Right renal pelvis (tissue), 4 donors: ENCODE measurements at regions not wholly inside any gene's neighbourhood (a gene's known extent, or its start where the extent isn't known, plus 50 kb on each side); places are given as distances from the start of the nearest gene placed in this dataset.
"Not testable (repeated sequence)": the region's sequence is repeated elsewhere in the genome, so short reads cannot be mapped to it uniquely, and the experiment has no call there.

Source experiments
- DNase-seq, 4 donors: peaks; one replicate each; pipeline ENCODE4 v3.0.0-alpha.2; 2013; ENCODE audit warnings: low read depth in 4 of 4, low spot score in 3 of 4, missing footprints in 1 of 4

DNA sequence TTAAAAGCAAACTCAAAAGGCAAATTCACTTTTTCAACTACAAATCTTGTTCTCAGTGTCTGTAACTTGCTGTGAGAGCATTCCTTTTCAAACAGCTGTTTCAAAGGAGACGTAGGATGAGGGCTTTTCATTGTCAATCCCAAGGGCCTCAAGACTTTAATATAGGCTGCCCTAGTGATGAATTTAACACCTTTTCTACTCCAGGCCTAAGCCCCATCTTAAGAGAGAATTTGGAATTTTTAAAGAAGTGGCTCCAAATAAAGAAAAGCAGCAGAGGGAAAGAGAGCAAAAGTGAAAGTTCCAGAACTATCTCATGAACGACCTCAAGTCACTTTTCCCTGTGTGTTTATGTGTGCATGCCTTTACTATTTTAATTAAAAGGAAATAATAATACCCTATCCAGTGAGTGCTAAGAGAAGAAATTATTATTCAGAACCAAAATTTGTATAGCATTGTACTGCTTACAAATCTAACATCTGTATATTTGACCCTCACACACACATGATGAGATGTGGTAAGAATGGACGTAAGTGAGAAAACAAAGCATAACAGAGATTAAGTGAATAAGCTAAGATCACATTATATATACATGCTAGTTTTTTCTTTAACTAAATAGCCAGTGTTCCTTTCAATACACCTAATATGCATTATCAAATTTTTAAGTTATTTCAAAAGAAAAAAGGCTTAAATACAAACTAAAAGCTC, 196.4 kb downstream of the VGLL3 start:
- DNase-seq: no peak

DNA sequence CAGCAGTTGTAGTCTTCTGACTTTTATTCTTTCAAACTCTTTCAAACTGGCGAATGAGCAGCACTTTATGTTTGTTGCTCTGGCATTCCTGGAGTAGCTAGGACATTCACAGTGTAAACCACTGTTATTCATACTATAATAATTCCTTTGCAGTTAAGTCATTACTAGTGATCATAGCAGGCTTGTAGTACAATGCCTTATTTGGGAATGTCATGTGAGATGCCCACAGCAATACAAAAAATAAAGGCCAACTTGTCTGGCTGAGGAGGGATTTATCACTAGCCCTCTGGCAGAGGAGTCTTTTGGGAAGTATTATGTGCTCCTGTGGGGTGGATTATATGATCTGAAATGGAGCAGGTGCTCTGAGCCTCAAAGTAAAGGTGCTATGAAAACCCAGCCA, 197.2 kb downstream of the VGLL3 start:
- no peak for DNase-seq

DNA sequence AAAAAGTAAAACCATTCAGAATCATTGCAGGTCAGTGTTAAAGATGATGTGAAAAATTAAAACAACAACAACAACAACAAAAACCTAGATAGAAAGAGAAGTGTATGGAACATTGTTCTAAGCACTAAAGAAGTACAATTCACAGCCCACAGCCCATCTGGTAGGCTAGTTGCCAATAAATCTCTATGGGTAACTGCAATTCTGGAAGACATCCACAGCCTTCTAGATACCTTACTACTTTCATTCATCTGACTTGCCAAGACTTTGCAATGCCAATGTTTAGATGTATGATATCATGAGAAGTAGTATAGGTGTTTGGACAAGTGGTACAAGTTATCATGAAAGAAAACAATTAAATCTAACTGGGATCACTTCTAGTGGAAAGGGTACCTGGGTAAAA, 198.6 kb downstream of the VGLL3 start:
- no peak for DNase-seq

DNA sequence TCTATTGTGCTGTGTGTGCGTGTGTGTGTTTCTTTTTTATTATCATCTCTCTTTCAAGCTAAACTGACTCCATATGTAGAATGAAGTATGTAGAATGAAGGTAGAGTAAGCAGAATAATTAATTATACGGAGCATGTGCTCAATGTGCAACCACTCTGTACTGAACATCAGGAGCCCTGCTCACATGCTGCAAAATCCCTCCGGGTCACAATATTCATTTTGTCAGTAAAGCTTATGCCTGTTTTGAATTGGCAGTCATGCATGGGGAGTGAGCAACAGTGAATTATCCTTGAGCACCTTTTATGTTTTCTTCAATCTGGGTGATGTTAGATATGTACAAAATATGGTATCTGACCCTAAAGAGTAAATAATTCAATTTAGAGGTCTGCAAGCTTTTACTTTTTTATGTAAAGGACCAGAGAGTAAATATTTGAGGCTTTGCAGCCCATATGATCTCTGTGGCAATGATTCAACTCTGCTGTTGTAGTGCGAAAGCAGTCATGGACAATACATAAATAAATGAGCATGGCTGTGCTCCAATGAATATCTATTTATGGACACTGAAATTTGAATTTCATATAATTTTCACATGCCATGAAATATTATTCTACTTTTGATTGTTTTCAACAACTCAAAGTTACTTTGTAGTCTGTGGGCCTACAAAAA, 199.9 kb downstream of the VGLL3 start:
- DNase-seq: no peak

DNA sequence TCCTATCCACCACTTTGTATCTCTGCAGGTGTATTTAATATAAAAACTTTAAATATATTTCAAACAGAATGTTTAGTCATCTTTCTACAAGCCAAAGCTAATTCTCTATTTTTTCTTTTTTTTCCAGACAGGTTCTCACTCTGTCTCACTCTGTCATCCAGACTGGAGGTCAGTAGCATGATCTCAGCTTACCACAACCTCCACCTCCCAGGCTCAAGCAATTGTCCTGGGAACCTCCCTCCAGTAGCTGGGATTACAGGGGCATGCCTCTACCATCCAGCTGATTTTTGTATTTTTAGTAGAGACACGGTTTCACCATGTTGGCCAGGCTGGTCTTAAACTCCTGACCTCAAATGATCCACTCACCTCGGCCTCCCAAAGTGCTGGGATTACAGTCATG, 202.6 kb downstream of the VGLL3 start:
- DNase-seq: no peak

DNA sequence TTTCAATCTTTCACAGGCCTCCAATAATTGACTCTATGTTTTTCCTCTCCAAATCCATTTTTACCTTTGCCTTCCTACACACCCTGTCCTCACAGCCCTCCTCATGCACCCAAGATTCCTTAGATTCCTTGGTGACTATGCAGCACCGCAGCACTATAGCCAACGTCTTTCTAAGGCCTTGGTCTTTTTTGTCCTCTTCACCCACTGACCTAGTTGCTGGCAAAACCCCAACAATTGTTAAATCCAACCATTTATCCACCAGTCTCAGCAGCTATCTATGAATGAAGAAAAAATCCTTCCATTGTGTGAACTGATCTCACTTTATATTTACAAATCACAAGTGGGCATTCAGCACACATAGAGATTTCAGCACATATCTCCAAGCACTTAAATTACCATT, 203.9 kb downstream of the VGLL3 start:
- DNase-seq: no peak

GRCh38 chr3:86785386-86785785, 205.6 kb downstream of the VGLL3 start:
- DNase-seq: no peak

DNA sequence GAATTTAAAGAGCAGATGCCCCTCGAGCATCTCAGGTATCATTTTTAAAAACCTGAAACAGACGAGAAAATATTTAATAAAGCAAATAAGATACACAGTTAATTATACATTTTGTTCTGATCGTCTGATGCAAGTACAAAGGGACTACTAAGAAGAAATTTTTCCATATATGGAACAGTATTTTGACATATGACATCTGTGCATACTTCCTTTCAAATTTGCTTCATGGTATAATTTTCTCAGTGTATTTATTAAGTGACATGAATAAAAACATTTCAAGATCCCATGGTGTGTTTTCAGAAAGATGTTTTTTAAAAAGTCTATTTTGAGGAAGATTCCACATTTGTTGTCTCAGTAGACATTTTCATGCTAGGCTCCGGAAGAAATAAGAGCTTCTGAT, 208.1 kb downstream of the VGLL3 start:
- DNase-seq: no peak

DNA sequence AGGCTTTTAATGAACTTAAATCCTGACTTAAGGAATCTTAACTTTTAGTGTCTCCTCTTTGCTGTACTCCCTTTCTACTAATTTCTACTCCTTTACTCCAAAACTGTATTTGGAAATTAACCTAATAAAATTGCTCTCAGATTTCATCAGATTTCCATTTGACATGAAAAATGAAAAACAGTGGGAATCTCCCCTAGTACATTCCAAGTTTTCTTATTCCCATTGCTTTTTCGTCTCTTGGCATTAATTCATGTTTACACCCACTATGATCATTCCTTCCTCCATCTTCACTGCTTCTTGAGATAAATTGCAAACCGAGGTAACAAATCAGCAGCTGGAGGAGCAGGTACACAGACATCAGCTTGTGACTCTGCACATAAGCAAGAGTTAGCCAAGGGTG, 208.7 kb downstream of the VGLL3 start:
- no peak for DNase-seq

GRCh38 chr3:86774082-86774691, 216.8 kb downstream of the VGLL3 start:
- peak in 2 of 4 donors; percentile 3 to 15 for DNase-seq

GRCh38 chr3:86772699-86773098, 218.2 kb downstream of the VGLL3 start:
- no peak for DNase-seq

- no peak for DNase-seq
These were observed 219.0 kb downstream of the VGLL3 start for GRCh38 chr3:86771741-86772512.

GRCh38 chr3:86766331-86766730, 224.6 kb downstream of the VGLL3 start:
- no peak for DNase-seq

GRCh38 chr3:86757322-86758179, 233.4 kb downstream of the VGLL3 start:
- not testable (repeated sequence) for DNase-seq

GRCh38 chr3:86748015-86748414, 242.9 kb downstream of the VGLL3 start:
- DNase-seq: no peak

DNA sequence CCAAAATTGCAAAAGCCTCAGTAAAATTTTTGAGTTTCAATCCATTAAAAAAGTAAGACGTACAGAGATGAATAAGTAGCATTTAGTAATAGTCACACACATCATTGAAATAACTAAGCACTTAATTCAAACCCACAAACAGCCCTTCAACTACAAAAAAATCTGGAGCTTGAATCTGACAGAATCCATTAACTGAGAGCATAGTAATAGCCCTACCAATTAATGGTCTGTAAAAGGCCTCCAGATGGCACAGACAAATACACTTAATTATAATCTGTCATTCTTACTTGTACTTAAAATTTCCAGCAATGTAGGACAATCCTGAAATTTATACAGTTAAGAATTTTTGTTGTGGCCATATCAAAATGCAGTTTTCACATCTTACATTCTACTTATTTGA, 246.9 kb downstream of the VGLL3 start:
- DNase-seq: no peak

DNA sequence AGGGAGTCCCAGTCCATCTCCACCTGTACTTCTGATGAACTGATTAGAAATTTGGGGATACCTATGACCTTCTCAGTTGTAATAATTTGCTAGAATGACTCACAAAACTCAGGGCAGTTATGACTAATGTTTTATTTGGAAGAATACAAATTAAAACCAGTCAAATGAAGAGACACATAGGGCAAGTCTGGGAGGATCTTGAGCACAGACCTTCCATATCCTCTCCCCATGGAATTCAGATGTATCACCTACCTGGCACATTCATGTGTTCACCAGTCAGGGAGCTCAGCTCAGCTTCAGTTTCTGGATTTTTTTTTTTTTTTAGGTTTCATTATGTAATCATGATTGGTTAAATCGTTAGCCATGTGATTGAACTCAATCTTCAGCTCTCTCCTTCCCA, 247.7 kb downstream of the VGLL3 start:
- no peak for DNase-seq

DNA sequence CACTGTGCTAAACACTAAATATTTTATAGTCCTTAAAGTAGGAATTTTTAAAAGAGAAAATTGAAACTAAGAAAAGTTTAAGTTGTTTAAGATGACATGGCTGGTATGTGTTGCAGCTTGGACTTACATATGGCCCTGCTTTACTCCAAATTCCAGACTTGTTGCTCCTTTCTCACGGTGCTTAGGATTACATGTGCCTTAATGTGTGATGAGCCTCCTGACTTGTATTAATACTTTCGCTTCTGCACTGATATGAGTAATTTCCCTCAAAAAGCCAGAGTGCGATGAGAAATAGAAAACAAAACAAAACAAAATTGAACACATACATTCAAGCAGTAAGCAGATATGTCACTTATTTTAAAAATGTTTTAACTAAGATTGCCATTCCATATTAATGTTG, 250.2 kb downstream of the VGLL3 start:
- DNase-seq: no peak

- DNase-seq: no peak
These were observed 251.7 kb downstream of the VGLL3 start for GRCh38 chr3:86739244-86739643.

DNA sequence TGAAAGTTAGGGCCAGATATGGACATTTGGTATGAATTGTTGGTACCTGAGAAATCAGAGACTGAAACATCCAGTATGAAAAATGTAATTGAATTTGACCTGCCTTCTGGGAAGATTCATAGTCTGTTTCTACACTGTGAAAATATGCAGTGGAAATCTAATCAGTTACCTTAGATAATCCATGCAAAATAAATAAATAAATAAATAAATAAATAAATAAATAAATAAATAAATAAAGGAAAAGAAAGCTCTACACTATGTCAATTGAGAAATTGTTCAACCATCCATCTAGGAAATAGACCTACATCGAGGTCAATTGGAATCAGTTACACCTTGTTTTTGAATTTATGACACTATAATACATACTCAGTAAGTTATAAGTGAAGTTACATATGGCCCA, 252.3 kb downstream of the VGLL3 start:
- no peak for DNase-seq
